NT2/D1 (cell line): ENCODE measurements at regions not wholly inside any gene's neighbourhood (a gene's known extent, or its start where the extent isn't known, plus 50 kb on each side); places are given as distances from the start of the nearest gene placed in this dataset.

Source experiments
- SUZ12 ChIP-seq: IDR thresholded peaks from 2 replicates; pipeline ENCODE4 v1.6.1; 2011; ENCODE audit not compliant: insufficient read length, insufficient read depth; ENCODE audit errors: extremely low read depth
- ZNF274 ChIP-seq: IDR thresholded peaks from 2 replicates; pipeline ENCODE4 v1.6.1; 2011; ENCODE audit warnings: mild to moderate bottlenecking, low read depth, low read length

DNA sequence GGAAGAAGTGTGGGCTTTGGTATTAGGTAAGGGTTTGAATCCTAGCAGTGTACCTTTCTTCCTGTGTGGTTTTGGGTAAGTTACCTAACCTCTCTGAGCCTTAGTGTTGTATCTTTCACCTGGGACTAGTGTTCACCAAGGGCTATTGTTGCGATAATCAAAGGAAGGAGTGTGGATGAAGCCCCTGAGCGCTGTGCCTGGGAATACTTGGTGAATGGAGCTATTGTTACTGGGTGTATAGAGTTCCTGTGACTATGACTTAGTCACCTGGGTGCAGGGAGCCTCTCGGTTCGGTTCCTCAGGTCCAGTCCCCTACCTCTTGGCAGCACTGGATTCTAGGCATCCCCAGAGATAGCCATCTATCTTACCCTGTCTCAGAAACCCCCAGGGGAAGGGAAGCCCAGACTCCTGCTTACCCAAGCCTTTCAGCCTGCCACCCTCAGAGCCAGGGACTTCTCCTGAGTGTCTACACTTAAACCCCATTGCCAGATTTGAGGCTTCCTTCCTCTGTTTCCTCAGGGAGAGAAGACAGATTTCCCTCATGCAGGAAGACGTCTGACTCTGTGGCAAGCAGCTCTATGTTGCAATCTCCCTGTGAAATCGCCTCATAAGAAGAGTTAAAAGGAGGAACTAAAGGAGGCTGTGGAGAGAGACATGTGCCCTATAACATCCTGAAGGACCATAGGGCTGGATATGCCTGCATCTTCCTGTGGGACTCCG lies 181.0 kb upstream of the PITX1 start:
- TF ChIP-seq ZNF274 (no peak), SUZ12 (no peak)
